ENCODE measurements at regions not wholly inside any gene's neighbourhood (a gene's known extent, or its start where the extent isn't known, plus 50 kb on each side); places are given as distances from the start of the nearest gene placed in this dataset.

DNA sequence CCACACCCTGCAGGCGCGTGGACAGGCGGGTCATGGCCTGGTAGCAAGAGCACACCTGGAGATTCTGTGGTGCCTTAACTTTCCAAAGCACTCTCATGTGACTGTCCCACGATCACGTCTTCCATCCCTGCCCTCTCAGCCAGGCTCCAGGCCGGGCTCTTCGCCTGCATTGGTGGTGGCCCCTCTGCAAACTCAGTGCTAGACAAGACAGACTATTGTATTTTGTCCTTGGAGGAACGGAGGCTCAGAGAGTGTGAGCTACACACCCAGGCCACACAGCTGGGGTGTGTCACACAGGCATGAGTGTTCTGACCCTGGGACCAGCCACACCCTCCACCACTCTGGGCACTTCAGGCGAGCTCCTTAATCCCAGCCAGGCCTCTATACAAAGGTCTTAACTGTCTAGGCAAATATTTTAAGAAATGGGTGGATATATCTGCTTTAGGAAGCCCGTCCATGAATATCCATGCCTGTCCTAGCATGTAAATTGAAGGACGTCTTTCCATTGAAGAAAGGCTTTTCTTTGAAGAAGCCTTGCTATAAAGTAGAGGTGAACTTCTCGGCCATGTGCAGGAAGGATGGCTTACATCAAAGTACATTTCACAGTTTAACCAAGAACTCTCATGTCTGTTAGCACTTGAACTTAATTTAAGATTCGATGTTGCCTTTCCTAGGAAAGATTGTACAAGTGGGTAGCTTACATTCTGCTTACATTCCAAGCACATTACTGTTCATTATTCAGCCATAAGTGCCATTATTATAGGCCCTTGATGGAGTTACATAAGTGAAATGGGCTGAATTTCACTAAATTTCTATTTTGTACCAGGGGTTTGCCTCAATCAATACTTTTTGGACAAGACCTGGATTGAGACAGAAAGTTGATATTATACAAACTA lies 263.9 kb downstream of the DLL1 start:
- DNase-seq: no peak

DNA sequence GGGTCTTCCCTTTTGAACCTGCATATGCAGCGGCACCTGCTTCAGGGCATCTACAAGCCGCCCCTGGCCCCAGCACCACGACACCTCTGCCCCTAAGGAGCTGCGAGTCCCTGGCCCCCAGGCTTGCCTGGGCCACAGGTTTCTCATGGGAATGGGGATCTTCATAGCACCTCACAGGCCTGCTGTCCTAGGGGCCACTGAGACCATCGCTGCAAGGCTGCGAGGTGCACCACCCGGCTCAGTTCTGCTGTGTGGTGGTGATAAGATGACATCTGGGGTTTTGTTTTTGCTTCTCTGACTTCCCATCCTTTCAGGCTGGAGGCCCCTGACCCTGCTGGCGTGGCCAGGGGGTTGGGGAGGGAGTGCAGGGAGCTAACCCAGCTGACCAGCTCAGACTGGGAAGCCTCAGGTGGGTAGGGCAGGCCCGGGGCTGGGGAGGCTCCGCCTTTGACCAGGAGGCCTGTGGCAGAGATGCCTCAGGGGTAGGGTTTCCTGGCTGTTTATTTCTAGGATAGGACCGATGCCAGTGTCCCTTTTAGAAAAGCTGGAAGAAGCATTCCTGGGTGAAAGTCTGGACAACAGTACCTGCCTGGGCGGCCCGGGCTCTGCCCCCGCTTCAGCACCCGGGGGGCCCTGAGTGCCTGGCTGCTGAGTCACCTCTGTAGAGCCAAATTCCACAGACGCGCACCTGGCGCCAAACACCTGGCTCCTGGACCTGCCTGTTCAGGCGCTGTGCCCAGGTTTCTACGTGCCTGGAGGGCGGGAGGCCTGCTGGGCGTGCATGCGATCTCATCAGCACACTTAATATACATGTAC lies 264.7 kb downstream of the DLL1 start:
- no peak for DNase-seq

DNA sequence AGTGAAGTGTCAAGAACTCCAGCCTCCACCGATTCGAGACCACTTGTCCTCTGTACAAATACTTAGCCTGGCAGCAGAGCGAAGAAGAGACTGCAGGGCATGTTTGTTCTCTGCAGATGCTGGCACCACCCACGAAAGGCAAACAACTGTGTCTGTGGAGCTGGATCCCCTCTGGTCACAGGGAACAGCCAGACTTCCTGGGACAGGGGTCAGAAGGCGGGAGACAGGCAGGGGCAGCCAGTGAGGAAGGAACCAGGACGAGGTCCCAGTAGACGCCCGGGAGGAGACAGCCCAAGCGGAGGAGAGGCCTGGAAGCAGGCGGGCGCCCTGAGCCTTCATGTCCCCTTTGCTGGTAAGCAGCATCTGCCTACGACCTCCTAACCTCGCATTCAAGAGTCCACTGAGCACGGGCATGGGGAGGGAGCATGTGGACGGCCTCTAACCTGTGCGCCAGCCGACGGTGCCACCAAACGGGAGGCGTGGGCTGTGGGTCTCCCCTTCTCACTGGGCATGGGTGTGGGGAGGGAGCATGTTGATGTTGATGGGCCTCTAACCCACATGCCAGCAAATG lies 265.5 kb downstream of the DLL1 start:
- no peak for DNase-seq

DNA sequence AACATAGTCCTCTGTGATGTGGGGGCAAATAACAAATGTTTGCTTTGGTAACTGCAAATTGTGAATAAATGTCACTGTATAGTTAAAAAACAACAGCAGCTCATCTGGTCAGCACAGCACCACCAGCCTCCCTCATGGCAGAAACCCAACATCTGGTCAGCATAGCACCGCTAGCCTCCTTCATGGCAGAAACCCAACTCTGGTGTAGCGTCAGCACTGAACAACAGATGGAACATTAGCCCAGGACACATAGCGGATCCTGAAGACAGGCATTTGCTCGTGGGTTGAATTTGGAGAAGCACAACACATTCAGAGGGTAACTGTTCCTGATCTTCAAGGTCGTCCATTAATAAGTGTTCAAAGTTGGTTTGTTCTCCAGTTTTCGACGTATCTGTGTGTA lies 265.9 kb downstream of the DLL1 start:
- no peak for DNase-seq

DNA sequence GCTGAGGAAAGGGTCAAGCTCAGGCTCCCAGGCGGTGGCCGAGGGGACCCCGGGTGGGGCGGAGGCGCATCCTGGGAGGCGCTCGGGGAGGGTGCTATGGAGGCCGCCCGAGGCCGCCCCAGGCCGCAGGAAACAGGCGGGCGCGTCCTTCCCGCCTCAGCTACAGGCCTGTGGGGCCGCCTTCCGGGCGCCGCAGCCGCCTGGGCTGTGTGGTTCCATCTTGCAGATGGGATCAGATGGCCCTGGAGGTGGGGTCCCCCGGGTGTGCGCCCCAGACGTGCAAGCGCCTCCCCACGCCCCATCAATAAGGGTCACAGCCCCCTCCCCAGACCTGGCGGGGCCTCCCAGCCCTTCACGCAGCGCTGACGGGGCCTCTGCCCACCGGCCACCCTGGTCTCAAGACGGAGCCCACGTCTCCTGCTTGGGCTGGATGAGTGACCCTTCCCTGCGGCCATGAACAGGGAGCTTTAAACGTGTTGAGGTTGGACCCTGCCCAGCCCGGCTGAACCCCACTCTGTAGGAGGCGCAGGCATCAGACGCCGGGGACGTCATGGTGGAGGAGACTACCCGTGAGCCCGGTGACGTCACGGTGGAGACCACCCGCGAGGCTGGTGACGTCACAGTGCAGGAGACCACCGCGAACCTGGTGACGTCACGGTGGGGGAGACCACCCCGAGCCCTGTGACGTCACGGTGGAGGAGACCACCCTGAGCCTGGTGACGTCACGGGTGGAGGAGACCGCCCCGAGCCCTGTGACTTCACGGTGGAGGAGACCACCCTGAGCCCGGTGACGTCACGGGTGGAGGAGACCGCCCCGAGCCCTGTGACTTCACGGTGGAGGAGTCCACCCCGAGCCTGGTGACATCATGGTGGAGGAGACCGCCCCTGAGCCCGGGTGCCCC lies 267.0 kb downstream of the DLL1 start:
- DNase-seq: peak in 1 of 5 experiments; percentile 50

DNA sequence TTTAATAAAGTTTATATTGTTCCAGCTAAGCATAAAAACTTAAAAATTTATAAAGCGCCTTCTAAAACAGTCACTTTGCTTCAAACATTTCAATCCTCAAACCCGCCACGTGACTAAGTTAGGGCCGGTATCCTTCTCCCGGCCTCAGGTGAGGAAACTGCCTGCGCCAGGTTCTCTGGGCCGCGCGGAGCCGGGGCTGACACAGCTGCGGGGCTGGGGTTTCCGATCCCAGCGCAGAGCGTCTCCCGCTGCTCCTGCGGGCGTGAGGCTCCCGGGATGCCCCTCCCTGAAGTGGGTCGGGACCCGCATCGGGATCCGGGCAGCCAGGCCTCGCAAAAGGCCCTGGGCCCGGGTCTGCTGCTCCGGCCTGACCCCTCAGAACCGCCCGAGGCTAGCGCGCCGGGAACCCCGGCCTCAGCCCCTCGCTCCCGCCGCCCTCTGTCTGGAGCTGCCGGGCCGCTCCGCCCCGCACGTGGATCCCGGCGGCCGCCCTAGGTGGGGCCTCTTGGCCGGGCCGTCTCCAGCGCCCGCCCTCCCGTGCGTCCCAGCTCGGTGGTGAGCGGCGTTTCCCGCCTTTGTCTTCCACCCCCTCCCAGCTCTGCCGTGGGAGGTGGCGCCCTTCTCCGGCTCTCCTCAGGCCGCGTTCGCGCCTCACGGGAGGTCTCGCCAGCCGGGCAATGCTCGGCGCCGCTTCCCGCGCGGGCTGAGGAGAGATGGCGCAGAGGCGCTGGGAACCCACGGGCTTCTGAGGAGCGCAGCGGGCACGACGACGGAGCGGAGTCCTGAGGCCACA lies 267.9 kb downstream of the DLL1 start:
- DNase-seq: peak in 1 of 5 experiments; percentile 11

DNA sequence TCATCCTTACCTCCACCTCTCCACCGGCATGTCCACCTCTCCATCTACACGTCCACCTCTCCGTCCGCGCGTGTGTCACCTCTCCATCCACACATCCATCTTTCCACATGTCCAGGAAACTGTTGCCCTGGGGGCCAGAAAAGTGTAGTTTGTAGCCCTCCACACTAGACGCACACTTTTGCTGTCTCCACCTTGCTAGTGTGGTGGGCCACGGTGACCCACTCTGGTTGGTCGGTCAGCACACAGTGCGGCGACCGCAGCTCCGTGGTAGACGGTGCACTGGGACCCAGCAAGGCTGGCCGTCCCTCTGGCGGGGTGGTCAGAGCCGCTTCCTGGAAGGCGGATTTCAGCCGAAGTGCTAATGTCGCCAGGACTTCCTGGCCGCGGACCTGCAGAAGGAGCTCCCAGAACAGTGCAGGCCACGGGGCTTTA lies 268.6 kb downstream of the DLL1 start:
- no peak for DNase-seq

DNA sequence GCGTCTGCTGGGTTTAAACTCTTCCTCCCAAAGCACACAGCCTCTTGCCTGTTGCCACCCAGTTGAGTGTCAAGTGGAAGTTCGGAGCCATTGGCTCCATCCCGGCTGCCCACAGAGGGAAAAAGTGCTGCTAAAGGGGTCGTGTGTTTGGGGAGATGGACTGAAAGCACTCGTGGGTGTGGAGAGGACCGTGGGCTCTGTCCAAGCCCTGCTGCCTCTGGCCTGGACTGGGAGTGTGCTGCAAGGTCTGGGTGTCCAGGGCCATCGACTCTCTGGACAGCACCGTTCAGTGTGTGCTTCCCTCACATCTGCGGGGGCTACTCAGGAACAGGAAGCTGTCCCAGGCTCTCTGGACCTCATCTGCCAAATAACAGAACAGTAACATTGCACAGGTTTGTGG lies 269.3 kb downstream of the DLL1 start:
- DNase-seq: no peak

DNA sequence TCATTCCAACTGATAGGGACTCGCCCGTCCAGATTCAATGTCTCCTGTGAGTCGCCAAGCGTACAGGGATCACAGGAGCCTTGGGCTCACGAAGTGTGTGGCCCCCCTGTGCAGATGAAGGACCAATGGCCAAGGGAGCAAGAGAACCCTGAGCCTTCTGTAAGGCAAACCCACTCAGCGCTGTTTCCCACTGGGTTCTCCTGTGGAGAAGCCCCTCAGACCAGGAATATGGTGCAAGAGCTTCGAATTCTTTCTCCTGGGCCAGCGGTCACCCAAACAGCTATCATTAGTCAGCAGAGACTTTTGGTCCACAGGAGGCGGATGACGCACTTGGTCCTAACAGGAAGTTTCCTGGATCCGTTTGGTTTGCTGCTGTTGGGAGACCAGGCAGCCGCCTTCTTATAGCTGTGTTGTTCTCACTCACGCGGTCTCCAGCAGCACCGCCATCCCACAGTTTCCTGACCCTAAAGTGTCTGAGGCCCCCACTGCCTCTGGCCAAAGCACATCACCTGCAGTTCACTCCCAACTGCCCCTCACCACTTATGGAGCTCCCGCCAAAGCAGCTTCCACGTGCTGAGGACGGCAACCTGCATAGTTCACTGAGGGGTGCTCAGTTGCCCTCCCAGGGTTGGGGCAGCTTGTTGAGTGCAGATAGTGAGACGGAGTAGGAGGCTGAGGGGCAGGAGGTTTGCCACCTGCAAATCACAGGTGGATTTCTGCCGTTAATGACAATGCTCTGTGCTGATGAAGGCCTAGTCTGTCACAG lies 268.6 kb downstream of the ERMARD start:
- DNase-seq: no peak

DNA sequence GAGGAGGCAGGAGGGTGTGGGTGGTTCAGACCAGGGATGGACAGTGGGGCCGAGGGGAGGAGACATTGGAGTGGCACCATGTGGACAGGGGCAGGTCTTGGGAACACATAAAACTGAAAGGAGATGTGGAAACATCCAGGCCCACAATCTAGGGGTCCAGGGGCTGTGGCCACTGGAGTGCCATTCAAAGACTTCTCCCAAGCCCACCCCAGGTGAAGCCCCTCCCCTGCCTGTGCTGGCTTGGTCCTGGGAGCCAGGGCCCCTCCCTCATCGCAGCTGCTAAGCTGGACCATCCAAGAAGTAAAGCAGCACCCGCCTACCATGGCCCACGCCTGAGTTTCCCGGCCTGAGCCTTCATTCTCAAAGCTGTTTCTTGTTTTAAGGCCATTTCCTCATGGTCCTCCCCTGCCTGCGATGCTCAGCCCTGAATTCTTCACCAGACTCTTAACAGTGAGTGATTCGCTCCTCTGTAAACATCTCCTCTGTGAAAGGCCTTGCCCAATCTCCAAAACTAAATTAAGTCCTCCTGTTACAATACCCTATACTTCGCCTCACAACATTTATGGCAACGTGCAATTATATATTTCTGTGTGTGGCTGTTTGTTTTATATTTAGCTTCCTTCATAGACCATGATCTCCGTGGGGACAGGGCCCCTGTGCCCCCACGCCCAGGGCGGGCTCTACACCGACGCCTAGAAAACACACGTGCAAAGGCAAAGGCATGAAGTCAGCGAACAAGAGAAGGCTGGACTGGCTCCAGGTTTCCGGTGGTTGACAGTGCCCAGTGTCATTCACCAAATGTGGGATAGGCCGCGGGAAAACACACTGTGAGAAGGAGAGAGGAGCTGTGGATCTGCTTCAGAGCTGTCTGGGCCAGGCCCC lies 267.8 kb downstream of the ERMARD start:
- no peak for DNase-seq

DNA sequence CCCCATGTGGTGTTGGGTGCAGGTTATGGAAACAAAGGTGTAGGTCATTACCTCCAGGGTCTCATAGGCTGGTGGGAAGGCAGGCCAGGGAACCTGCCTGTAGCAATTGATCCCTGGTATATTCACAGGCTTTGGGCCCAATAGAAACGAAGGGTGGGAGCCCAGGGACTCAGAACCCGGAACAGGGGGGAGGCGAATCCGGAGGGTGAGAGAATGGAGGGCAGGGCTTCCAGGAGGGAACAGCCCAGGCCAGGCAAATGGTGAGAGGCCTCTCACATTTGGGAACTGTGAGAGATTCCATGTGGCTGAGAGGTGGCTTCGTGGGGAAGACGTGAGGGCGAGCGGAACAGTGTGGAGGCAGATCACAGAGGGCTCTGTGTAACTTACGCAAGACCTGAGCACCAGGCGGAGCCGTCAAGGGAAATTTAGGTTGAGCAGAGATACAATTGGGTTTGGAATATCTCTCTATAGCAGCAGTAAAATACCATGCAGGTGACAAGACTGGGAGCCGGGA lies 267.1 kb downstream of the ERMARD start:
- DNase-seq: no peak

DNA sequence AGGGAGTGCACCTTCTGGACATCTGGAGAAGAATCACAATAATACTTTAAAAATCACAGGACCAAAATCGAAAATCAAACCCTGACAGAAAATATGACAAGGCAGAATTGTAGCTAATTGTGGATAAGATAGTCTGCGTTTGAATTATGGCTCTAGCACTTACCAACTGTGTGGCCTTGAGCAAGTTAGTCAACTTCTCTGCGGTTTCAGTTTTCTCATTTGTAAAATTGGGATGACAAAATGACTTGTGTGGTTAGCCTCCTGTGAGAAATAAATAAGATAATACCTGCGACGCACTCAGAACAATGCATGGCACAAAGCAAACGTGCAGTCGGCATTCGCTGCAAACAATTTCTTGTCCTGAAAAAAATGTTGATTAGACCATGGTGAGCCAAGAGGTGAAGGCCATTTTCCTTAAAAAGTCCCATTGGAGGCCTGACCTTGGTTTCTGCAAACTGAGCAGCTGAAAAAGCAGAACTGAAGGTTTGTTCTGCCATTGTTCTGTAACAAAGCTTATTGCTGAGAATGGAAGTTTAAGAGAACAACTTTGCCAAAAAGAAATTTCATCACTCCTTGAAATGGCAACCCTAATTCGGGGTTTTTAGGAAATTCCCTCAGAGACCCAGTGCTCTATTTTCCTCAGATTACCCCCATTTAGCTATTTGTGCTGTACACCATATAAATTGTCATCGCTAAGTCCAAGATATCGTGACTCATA lies 266.3 kb downstream of the ERMARD start:
- DNase-seq: peak in 1 of 5 experiments; percentile 65

DNA sequence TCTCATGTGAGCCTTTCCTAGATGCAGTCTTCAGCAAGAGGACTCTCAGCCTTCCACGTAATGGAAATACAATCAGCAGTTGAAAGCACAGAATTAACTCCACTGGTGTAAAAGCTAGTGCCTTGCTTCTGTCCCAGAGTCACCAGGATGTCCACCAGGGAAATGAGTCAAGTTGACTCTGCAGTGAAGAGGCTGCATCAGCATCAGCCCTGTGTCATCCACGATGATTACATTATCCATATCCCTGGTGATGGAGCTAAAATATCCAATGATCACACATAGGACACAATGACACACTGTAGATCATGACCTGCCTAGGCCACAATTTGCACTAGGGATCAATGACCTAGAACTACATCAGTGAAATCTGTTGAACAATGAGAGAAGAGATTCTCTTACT lies 262.4 kb downstream of the ERMARD start:
- no peak for DNase-seq

DNA sequence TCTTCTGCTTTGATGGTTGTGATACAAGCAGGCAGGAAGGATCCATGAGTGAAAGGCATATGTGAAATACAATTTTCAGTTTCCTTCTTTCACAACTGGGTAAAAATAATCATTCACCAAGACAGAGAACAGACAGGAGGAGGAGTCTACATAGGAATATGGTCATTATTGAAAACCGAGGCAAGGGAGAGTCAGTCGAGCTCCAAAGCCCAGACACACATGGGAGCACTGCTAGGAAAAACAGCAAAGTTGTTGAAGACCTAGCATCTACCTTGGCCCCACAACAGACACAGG lies 260.6 kb downstream of the ERMARD start:
- no peak for DNase-seq

DNA sequence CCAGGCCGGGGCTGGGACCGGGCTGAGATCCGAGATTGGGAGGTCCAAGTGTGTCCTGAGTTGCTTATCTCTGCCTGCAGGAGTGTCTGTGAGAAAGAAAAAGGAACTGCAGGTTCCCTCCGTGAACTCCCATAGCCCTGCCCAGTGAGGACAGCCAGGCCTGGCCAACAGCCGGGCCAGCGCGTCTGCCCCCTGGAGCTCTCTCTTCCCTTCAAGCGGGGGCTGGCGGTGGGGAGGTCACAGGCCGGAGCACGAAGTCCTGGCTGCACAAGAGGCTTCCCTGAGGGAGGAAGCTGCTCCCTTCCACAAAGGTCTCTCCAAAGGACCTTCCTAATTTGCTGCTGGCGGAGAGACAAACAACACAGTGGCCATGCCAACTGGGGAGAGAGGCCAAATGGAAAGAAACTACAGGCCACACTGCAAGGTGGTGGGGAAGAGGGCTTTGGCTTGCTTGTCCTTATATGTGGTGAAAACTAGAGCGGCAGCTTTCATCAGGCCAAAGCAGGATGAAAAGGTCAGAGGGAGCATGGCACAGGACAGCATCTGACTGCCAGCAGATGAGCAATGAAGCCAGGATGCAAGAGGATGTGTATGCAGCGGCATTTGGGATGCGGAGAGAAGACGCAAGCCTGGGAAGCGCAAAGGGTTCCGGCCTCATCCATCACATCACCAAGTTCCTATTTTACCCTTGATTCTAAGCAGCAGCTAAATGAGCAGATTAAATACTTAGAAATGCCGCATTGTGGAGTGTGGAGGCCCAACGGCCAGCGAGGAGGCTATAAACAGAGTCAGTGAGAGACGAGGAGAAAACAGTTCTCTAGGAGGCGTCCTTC lies 260.0 kb downstream of the ERMARD start:
- DNase-seq: no peak

DNA sequence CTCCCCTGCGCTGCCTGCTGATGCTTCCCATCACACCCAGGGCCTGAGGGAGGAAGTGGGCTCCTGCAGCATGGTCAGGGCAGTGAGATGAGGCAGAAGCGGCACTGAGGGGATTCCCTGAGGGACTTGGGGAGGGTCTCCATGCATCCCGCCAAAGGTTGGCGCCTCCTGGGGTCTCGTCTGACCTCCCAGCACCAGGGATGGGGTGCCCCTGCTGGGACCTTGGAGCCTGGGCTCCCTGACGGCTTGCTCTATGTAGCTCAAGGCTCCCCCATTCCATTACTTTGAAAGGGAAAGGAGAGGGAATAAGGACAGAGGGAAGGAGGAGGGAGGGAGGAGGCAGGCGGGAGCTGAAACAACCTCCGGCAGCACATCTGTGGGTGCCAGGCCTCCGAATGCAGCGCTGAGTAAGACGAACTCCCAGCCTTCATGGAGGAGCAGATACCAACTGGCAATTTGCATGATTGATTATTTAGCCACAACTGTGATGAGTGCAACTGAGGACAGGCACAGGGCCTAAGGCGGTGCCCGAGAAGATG lies 259.3 kb downstream of the ERMARD start:
- no peak for DNase-seq

DNA sequence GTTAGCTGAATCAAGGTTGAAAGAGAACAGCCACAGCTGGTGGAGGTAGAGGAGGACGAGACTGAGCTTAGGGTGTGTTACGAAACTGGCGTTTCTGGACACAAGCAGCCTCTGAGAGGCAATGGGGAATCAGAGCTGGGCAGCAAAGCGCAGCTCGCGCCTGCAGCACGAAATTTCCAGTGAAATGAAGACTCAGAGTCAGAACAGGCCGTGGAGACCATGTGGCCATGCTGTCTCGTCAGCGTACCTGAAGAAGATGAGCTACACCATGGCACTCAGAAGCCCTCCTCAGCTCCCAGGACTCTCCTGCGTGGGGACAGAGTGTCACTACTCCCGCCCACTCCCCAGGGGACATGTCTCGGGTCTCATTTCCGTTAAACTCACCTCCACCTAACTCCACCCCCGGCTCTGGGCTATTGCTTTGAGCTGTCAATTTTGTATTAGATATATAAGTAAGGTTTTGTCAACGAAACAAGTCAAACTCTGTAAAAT lies 256.9 kb downstream of the ERMARD start:
- no peak for DNase-seq
